ENCODE measurements at regions not wholly inside any gene's neighbourhood (a gene's known extent, or its start where the extent isn't known, plus 50 kb on each side); places are given as distances from the start of the nearest gene placed in this dataset.
"Not testable (repeated sequence)": the region's sequence is repeated elsewhere in the genome, so short reads cannot be mapped to it uniquely, and the experiment has no call there.

DNA sequence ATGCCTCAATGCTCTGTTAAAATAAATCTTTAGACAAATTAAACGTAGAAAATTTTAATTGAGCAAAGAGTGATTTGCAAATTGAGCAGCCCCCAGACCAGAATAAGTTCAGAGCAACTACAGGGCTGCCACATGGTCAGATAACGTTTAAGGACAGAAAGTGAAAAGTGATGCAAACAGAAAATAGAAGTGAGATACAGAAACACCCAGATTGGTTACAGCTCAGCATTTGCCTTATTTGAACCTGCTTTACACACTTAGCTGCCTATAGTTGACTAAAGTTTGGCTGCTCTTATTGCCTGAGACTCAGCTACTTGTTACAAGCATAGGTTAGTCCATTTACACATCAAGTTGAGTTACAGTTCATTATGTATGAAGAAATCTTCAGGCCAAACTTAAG is 1800.8 kb upstream of the PCDH10 start:
- Mint-ChIP-seq H3K4me1 (no peaks in the 10 kb centered on the region), H3K4me3 (no peak overlapping the region), H3K27me3 (ENCODE audit: low read depth in 3 of 3) (no peaks in the 10 kb centered on the region), H3K9me3 (peaks cover 0 to 6% (median 4%) of the 10 kb centered on the region in 7 donors), H3K36me3 (no peaks in the 10 kb centered on the region), H3K27ac (no peak overlapping the region)
- H3K36me3 ChIP-seq (replicated peaks in 1 of 2; ENCODE audit: control insufficient read depth in 1 of 2, insufficient read depth in 2 of 2, low read length in 2 of 2) = no peaks in the 10 kb centered on the region
- WGBS (ENCODE audit: insufficient coverage) = 100% methylated on average over 1 of the region's 2 CpGs
- no peaks in the 10 kb centered on the region for H3K27me3 ChIP-seq (ENCODE audit: control insufficient read depth in 2 of 2, insufficient read depth in 2 of 2, low read length in 2 of 2)
- H4K20me1 ChIP-seq (ENCODE audit: insufficient read depth, low read length) = no peaks in the 10 kb centered on the region
- intact Hi-C loops (cut with micrococcal nuclease) = no loop called here
- H2AFZ ChIP-seq (ENCODE audit: insufficient read depth, low read depth, low read length, poor library complexity, severe bottlenecking) = no peak overlapping the region
- no peak overlapping the region for H3K4me3 ChIP-seq (replicated peaks in 1 of 3; ENCODE audit: low read depth in 2 of 3, low read length in 3 of 3)
- H3K79me2 ChIP-seq (ENCODE audit: insufficient read depth, low read length) = no peaks in the 10 kb centered on the region
- no peak overlapping the region for H3K27ac ChIP-seq (ENCODE audit: low read depth in 1 of 2, low read length in 2 of 2)
- H3K9me3 ChIP-seq (replicated peaks in 1 of 2; ENCODE audit: control insufficient read depth in 1 of 2, insufficient read depth in 1 of 2, low read length in 2 of 2) = no peaks in the 10 kb centered on the region
- no peak overlapping the region for H3K4me2 ChIP-seq (replicated peaks; ENCODE audit: extremely low read depth, low read length, poor library complexity, severe bottlenecking)
- H3K4me1 ChIP-seq (ENCODE audit: control insufficient read depth in 1 of 2, insufficient read depth in 2 of 2, low read length in 2 of 2) = no peaks in the 10 kb centered on the region
- no peak for DNase-seq
- H3K9ac ChIP-seq (ENCODE audit: insufficient read depth, low read length, poor library complexity, severe bottlenecking) = no peak overlapping the region
- TF ChIP-seq, protein P1, sequence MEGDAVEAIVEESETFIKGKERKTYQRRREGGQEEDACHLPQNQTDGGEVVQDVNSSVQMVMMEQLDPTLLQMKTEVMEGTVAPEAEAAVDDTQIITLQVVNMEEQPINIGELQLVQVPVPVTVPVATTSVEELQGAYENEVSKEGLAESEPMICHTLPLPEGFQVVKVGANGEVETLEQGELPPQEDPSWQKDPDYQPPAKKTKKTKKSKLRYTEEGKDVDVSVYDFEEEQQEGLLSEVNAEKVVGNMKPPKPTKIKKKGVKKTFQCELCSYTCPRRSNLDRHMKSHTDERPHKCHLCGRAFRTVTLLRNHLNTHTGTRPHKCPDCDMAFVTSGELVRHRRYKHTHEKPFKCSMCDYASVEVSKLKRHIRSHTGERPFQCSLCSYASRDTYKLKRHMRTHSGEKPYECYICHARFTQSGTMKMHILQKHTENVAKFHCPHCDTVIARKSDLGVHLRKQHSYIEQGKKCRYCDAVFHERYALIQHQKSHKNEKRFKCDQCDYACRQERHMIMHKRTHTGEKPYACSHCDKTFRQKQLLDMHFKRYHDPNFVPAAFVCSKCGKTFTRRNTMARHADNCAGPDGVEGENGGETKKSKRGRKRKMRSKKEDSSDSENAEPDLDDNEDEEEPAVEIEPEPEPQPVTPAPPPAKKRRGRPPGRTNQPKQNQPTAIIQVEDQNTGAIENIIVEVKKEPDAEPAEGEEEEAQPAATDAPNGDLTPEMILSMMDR (IDR thresholded peaks at IDR 0.05) = no peak

DNA sequence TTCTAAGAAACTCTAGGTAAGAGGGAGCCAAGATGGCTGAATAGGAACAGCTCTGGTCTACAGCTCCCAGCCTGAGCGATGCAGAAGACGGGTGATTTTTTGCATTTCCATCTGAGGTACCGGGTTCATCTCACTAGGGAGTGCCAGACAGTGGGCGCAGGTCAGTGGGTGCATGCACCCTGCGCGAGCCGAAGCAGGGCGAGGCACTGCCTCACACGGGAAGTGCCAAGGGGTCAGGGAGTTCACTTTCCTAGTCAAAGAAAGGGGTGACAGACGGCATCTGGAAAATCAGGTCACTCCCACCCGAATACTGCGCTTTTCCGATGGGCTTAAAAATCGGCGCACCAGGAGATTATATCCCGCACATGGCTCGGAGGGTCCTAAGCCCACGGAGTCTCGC is 1796.7 kb upstream of the PCDH10 start:
- intact Hi-C loops (cut with micrococcal nuclease) = not testable (repeated sequence)

More for the DNA sequence above, 1796.7 kb upstream of the PCDH10 start:
- 88% methylated on average over 19 of the region's 19 CpGs for WGBS (ENCODE audit: insufficient coverage)
- H3K27me3 ChIP-seq (ENCODE audit: control insufficient read depth in 2 of 2, insufficient read depth in 2 of 2, low read length in 2 of 2); H3K27me3 Mint-ChIP-seq (ENCODE audit: low read depth in 3 of 3); H3K36me3 Mint-ChIP-seq; H3K79me2 ChIP-seq (ENCODE audit: insufficient read depth, low read length); H3K27ac Mint-ChIP-seq; DNase-seq; H3K36me3 ChIP-seq (replicated peaks in 1 of 2; ENCODE audit: control insufficient read depth in 1 of 2, insufficient read depth in 2 of 2, low read length in 2 of 2); H3K9me3 ChIP-seq (replicated peaks in 1 of 2; ENCODE audit: control insufficient read depth in 1 of 2, insufficient read depth in 1 of 2, low read length in 2 of 2); H3K4me3 ChIP-seq (replicated peaks in 1 of 3; ENCODE audit: low read depth in 2 of 3, low read length in 3 of 3); H3K27ac ChIP-seq (ENCODE audit: low read depth in 1 of 2, low read length in 2 of 2); H3K9me3 Mint-ChIP-seq; H3K4me1 Mint-ChIP-seq; H3K4me1 ChIP-seq (ENCODE audit: control insufficient read depth in 1 of 2, insufficient read depth in 2 of 2, low read length in 2 of 2); H3K4me2 ChIP-seq (replicated peaks; ENCODE audit: extremely low read depth, low read length, poor library complexity, severe bottlenecking); H2AFZ ChIP-seq (ENCODE audit: insufficient read depth, low read depth, low read length, poor library complexity, severe bottlenecking); H4K20me1 ChIP-seq (ENCODE audit: insufficient read depth, low read length); H3K9ac ChIP-seq (ENCODE audit: insufficient read depth, low read length, poor library complexity, severe bottlenecking): not testable (repeated sequence)
- H3K4me3 Mint-ChIP-seq = peak overlapping the region in 1 of 2 donors; percentile 21
